GM19324 (cell line): ENCODE measurements at regions not wholly inside any gene's neighbourhood (a gene's known extent, or its start where the extent isn't known, plus 50 kb on each side); places are given as distances from the start of the nearest gene placed in this dataset.
"Not testable (repeated sequence)": the region's sequence is repeated elsewhere in the genome, so short reads cannot be mapped to it uniquely, and the experiment has no call there.

Experiments
- ATAC-seq: cut with Tn5 transposase; IDR thresholded peaks from one replicate; pipeline ENCODE4 v1.9.1; 2021; ENCODE audit warnings: mild to moderate bottlenecking, moderate library complexity; ENCODE audit not compliant: unreplicated experiment, low FRiP score

DNA sequence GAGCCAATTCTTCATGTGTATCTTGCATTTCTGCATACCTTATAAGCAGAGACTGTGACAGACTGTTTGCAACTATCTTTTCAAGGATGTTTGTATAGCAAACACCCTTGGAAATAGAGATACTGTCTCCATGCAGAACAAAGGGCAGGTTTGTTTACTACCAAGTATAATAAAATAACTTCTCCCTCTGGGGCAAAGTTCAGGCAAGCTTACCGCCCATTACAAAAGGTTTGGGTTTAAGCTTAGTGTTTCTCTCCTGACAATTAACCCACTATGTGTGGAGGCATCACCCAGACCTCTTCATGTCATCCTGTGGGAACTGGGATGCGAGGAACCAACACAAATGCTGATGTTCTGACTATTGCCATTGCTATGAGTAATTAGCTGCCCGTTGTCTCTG, 479.1 kb upstream of the ZMIZ1 start:
- no peak for ATAC-seq

GRCh38 chr10:78591066-78591465, 477.7 kb upstream of the ZMIZ1 start:
- ATAC-seq: no peak

DNA sequence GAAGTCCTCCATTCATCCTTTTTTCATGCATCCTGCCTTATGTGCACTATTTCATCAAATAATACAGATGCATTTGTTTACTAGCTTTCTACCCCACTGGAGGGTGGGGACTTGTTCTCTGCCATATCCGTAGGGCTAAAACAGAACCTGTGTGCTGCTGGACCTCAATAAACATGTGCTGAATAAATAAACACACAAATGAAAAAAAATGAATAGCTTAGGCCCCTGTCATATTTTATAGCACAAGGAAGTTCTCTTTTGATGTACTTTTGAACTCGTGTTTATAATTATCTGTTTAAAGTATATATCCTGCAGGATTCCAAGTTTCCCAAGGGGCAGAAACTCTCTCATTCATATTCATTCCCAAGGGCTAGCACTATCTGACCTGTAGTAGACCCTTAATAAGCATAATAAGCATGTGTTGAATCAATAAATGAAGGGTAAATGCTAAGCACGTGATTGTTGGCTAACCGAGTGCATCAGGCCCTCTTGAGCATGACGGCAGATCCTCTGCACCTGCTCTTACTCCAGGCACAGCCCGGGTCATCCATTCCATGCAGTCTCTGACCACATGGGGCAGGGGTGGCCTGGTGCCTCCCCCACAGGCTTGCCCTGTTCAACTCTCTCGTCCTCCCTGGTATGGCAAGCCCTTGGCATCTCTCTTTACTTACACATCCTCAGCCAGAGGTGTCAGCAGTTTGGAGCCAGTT, 474.1 kb upstream of the ZMIZ1 start:
- no peak for ATAC-seq

DNA sequence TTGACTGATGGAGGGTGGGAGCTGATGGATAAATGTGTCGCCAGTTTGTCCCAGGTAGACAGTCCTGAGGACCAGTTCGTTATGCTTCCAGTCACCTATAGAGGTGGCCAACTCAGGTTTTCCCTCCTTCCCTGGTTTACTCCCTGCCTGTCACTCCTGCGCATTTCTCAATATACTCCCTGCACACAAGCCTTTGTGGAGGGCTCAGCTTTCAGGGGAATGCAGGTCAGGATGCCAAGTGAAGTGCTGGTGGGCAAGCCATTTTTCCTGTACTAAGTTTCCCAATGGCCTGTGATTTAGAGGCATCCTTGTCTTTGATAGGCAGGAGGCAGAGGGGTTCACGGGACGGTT, 473.5 kb upstream of the ZMIZ1 start:
- ATAC-seq: no peak

DNA sequence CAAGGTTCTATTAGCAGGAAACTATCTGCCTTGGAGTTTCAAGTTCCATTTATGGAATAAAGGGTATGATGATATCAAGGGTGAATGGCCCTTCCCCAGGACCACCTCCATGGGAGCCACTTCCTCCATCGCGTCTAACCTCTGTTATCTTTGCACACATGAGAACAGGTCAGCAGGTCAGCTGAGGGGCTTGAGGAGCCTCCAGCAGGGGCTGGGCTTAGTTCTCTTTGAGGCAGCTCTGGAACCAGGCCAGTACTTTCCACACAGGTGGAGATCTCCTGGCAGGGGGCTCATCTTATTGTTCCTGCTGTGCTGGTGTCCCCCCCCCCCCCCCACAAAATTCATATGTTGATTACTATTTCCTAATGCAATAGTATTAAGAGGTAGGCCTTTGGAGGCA, 472.2 kb upstream of the ZMIZ1 start:
- no peak for ATAC-seq

- ATAC-seq: no peak
Measured at GRCh38 chr10:78597796-78598555, 470.8 kb upstream of the ZMIZ1 start.

DNA sequence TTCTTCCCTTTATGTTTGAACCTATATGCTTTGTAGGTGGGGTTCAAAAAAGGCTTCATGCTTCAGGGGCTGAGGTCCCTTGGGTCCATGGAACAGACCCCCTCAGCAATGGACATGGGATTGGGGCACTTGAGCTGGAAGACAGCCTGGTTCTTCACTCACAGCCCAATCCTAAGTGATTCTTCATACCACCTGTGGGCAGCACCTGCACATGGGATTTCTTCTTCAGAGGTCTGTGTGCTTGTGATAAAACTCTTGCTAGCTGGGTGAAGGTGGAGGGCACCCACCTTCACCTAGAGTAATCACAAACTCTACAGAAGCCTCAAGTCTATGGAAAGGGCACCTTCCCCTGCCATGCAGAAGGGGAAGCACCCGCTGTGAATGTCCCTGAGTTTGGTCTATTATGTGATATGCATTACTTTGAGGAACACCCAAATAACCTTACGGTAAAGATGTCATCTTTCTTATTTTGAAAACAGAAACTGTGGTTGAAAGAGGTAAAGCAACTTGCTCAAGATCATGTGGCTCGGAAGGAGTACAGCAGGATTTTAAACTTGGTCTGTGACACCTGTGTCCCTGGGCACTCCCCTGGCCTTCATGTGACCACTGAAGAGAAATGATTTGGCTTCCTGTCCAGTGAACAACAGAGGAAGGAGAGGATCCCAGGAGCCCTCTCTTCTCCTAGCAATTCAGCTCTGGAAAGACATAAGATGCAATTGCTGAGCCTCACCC, 469.5 kb upstream of the ZMIZ1 start:
- ATAC-seq: no peak

- no peak for ATAC-seq
Measured at GRCh38 chr10:78600121-78600665, 468.6 kb upstream of the ZMIZ1 start.

DNA sequence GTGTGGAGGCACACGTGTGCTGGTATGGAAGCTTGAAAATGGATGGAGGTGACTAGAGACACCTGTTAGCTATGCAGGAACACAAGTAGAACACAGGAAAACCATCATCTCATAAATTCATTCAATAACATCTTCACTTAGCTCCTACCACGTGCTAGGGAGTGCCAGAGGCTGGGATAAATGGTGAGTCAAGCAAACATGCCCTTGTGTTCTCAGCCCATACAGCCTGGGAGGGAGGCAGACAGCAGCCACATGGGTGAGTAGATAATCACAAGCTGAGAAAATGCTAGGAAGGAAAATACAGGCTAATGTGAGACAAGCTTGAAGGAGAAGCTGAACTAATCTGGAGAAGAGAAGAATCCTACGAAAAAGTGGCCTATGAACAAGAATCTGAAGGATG, 468.0 kb upstream of the ZMIZ1 start:
- no peak for ATAC-seq

GRCh38 chr10:78602201-78602932, 466.4 kb upstream of the ZMIZ1 start:
- no peak for ATAC-seq

DNA sequence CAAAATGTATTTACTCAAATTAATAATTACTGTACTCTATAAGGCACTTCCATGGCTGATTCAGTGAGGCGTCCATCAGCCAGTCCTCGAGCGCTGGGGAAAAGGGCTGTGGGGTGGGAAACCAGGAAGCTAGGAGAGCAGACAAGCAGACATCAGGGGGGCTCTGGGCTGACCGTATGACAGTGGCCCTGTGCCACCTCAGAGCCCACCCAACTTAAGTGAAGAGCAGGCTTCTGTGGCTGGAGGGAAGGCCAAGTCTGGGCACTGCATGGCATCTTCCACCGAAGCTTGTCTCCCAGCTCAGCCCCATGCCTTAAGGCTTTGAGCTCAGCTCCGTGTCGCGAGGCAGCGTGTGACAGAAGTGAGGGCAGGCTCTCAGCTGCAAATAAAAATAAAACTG, 464.5 kb upstream of the ZMIZ1 start:
- no peak for ATAC-seq

GRCh38 chr10:78604721-78605120, 464.0 kb upstream of the ZMIZ1 start:
- no peak for ATAC-seq

DNA sequence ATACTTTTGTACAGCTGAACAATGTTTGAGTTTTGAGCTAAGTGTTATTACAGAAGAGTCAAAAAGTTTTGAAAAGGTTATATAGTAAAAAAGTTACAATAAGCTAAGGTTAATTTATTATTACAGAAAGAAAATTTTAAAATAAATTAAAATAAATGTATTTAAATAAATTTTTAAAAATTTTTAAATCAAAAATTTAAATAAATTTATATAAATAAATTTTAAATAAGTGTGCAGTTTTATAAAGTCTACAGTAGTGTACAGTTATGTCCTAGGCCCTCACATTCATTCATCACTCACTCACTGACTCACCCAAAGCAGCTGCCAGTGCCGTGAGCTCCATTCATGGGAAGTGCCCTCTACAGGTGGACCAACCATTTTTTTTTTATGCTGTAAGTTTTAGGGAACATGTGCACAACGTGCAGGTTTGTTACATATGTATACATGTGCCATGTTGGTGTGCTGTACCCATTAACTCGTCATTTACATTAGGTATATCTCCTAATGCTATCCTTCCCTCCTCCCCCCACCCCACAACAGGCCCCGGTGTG, 462.9 kb upstream of the ZMIZ1 start:
- ATAC-seq: no peak

DNA sequence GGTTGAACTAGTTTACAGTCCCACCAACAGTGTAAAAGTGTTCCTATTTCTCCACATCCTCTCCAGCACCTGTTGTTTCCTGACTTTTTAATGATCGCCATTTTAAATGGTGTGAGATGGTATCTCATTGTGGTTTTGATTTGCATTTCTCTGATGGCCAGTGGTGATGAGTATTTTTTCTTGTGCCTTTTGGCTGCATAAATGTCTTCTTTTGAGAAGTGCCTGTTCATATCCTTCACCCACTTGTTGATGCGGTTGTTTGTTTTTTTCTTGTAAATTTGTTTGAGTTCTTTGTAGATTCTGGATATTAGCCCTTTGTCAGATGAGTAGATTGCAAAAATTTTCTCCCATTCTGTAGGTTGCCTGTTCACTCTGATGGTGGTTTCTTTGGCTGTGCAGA, 462.0 kb upstream of the ZMIZ1 start:
- ATAC-seq: not testable (repeated sequence)

GRCh38 chr10:78609976-78610375, 458.8 kb upstream of the ZMIZ1 start:
- no peak for ATAC-seq

DNA sequence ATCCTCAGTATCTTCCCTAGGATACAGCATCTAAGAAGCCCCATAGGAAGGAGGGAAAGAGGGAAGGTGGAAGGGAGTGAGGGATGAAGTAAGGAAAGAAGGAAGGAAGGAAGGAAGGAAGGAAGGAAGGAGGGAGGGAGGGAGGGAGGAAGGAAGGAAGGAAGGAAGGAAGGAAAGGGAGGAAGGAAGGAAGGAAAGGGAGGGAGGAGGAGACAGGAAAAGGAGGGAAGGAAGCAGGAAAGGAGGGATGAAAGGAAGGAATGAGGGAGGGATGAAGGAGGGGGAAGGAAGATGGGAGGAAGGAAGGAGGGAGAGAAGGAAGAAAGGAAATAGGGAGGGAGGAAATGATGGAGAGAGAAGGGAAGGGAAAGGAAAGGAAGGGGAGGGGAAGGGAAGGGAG, 455.6 kb upstream of the ZMIZ1 start:
- ATAC-seq: no peak

GRCh38 chr10:78614267-78614666, 454.5 kb upstream of the ZMIZ1 start:
- no peak for ATAC-seq

- ATAC-seq: no peak
Measured at GRCh38 chr10:78614744-78615143, 454.0 kb upstream of the ZMIZ1 start.

- ATAC-seq: no peak
Measured at GRCh38 chr10:78616125-78616695, 452.6 kb upstream of the ZMIZ1 start.

- no peak for ATAC-seq
Measured at GRCh38 chr10:78617115-78617514, 451.7 kb upstream of the ZMIZ1 start.
